ENCODE measurements at regions not wholly inside any gene's neighbourhood (a gene's known extent, or its start where the extent isn't known, plus 50 kb on each side); places are given as distances from the start of the nearest gene placed in this dataset.

GRCh38 chr15:29590701-29591100 is 231.6 kb downstream of the TJP1 start:
- no peaks in the 10 kb centered on the region for H3K27me3 Mint-ChIP-seq
- CTCF ChIA-PET, result no interaction called here

GRCh38 chr15:29589975-29590374 is 232.3 kb downstream of the TJP1 start:
- no peaks in the 10 kb centered on the region for H3K27me3 Mint-ChIP-seq
- H3K36me3 Mint-ChIP-seq, result no peaks in the 10 kb centered on the region
- H3K27ac Mint-ChIP-seq, result no peak overlapping the region
- no peaks in the 10 kb centered on the region for H3K4me1 Mint-ChIP-seq
- ATAC-seq, result no peak
- no peaks in the 10 kb centered on the region for H3K9me3 Mint-ChIP-seq (ENCODE audit: low read depth)
- CTCF ChIA-PET, result no interaction called here
- DNase-seq, result no peak
- H3K4me3 Mint-ChIP-seq, result no peak overlapping the region

More at GRCh38 chr15:29590701-29591100, 231.6 kb downstream of the TJP1 start:
- DNase-seq (no peak), ATAC-seq (no peak)
- Mint-ChIP-seq H3K4me3 (no peak overlapping the region), H3K9me3 (ENCODE audit: low read depth) (no peaks in the 10 kb centered on the region), H3K27ac (no peak overlapping the region), H3K4me1 (no peaks in the 10 kb centered on the region), H3K36me3 (no peaks in the 10 kb centered on the region)

- H3K36me3 Mint-ChIP-seq, result no peaks in the 10 kb centered on the region
- H3K27ac Mint-ChIP-seq, result no peak overlapping the region
- no peaks in the 10 kb centered on the region for H3K4me1 Mint-ChIP-seq
- CTCF ChIA-PET, result no interaction called here
- ATAC-seq (no peak), DNase-seq (no peak)
- H3K27me3 Mint-ChIP-seq, result no peaks in the 10 kb centered on the region
- no peak overlapping the region for H3K4me3 Mint-ChIP-seq
- no peaks in the 10 kb centered on the region for H3K9me3 Mint-ChIP-seq (ENCODE audit: low read depth)
Observed at GRCh38 chr15:29589416-29589815, 232.9 kb downstream of the TJP1 start.

GRCh38 chr15:29573197-29573838 is 248.9 kb downstream of the TJP1 start:
- Mint-ChIP-seq H3K4me1 (peaks cover 7% of the 10 kb centered on the region), H3K27ac (no peak overlapping the region), H3K36me3 (peaks cover 7% of the 10 kb centered on the region), H3K9me3 (ENCODE audit: low read depth) (no peaks in the 10 kb centered on the region), H3K27me3 (peaks cover 49% of the 10 kb centered on the region), H3K4me3 (no peak overlapping the region)
- CTCF ChIA-PET, result no interaction called here
- ATAC-seq (no peak), DNase-seq (no peak)

- H3K36me3 Mint-ChIP-seq, result peaks cover 7% of the 10 kb centered on the region
Observed at GRCh38 chr15:29571792-29572431, 250.4 kb downstream of the TJP1 start.

GRCh38 chr15:29570948-29571791 is 251.1 kb downstream of the TJP1 start:
- ATAC-seq (no peak), DNase-seq (no peak)
- peak overlapping the region; percentile 21 for H3K4me3 Mint-ChIP-seq
- CTCF ChIA-PET, result no interaction called here
- H3K27ac Mint-ChIP-seq, result peak overlapping the region; percentile 45
- peaks cover 7% of the 10 kb centered on the region for H3K36me3 Mint-ChIP-seq
- peaks cover 7% of the 10 kb centered on the region for H3K4me1 Mint-ChIP-seq
- H3K9me3 Mint-ChIP-seq (ENCODE audit: low read depth), result no peaks in the 10 kb centered on the region
- H3K27me3 Mint-ChIP-seq, result peaks cover 62% of the 10 kb centered on the region

More at GRCh38 chr15:29571792-29572431, 250.4 kb downstream of the TJP1 start:
- peaks cover 62% of the 10 kb centered on the region for H3K27me3 Mint-ChIP-seq
- peak overlapping the region; percentile 45 for H3K27ac Mint-ChIP-seq
- DNase-seq, result no peak
- no peak for ATAC-seq
- H3K4me3 Mint-ChIP-seq, result peak overlapping the region; percentile 21
- H3K4me1 Mint-ChIP-seq, result peaks cover 7% of the 10 kb centered on the region
- CTCF ChIA-PET, result interaction anchor here (0.6 kb wide), 1 partner anchor 92 kb away, joined by 3 read pairs; no protein-coding TSS in a partner anchor
- H3K9me3 Mint-ChIP-seq (ENCODE audit: low read depth), result no peaks in the 10 kb centered on the region

- ATAC-seq (no peak), DNase-seq (no peak)
- H3K4me3 Mint-ChIP-seq, result no peak overlapping the region
- CTCF ChIA-PET, result no interaction called here
- peaks cover 7% of the 10 kb centered on the region for H3K4me1 Mint-ChIP-seq
- H3K9me3 Mint-ChIP-seq (ENCODE audit: low read depth), result no peaks in the 10 kb centered on the region
- peaks cover 7% of the 10 kb centered on the region for H3K36me3 Mint-ChIP-seq
- H3K27ac Mint-ChIP-seq, result no peak overlapping the region
- H3K27me3 Mint-ChIP-seq, result peaks cover 62% of the 10 kb centered on the region
Observed at GRCh38 chr15:29570121-29570947, 251.9 kb downstream of the TJP1 start.

- Mint-ChIP-seq H3K4me1 (peaks cover 7% of the 10 kb centered on the region), H3K27ac (peak overlapping the region; percentile 61), H3K4me3 (peak overlapping the region; percentile 22), H3K27me3 (peaks cover 56% of the 10 kb centered on the region), H3K9me3 (ENCODE audit: low read depth) (no peaks in the 10 kb centered on the region), H3K36me3 (peaks cover 7% of the 10 kb centered on the region)
- CTCF ChIA-PET, result no interaction called here
- no peak for DNase-seq
- ATAC-seq, result no peak
Observed at GRCh38 chr15:29569533-29570092, 252.7 kb downstream of the TJP1 start.

GRCh38 chr15:29568840-29569532 is 253.3 kb downstream of the TJP1 start:
- Mint-ChIP-seq H3K4me3 (peak overlapping the region; percentile 22), H3K9me3 (ENCODE audit: low read depth) (no peaks in the 10 kb centered on the region), H3K4me1 (peaks cover 7% of the 10 kb centered on the region), H3K27ac (no peak overlapping the region), H3K27me3 (peaks cover 55% of the 10 kb centered on the region), H3K36me3 (peaks cover 7% of the 10 kb centered on the region)
- CTCF ChIA-PET, result no interaction called here
- DNase-seq (no peak), ATAC-seq (no peak)

- ATAC-seq, result no peak
- DNase-seq, result no peak
- Mint-ChIP-seq H3K4me3 (no peak overlapping the region), H3K9me3 (ENCODE audit: low read depth) (no peaks in the 10 kb centered on the region), H3K4me1 (peaks cover 7% of the 10 kb centered on the region), H3K36me3 (peaks cover 7% of the 10 kb centered on the region), H3K27me3 (peaks cover 39% of the 10 kb centered on the region), H3K27ac (no peak overlapping the region)
- CTCF ChIA-PET, result no interaction called here
Observed at GRCh38 chr15:29567336-29567735, 254.9 kb downstream of the TJP1 start.

- DNase-seq, result no peak
- no peak overlapping the region for H3K4me3 Mint-ChIP-seq
- H3K36me3 Mint-ChIP-seq, result peaks cover 7% of the 10 kb centered on the region
- no peak overlapping the region for H3K27ac Mint-ChIP-seq
- H3K9me3 Mint-ChIP-seq (ENCODE audit: low read depth), result no peaks in the 10 kb centered on the region
- CTCF ChIA-PET, result no interaction called here
- H3K4me1 Mint-ChIP-seq, result peaks cover 7% of the 10 kb centered on the region
- H3K27me3 Mint-ChIP-seq, result peaks cover 35% of the 10 kb centered on the region
- ATAC-seq, result no peak
Observed at GRCh38 chr15:29566914-29567313, 255.4 kb downstream of the TJP1 start.

- Mint-ChIP-seq H3K4me1 (no peaks in the 10 kb centered on the region), H3K27me3 (peaks cover 12% of the 10 kb centered on the region), H3K9me3 (ENCODE audit: low read depth) (no peaks in the 10 kb centered on the region), H3K4me3 (no peak overlapping the region), H3K27ac (no peak overlapping the region), H3K36me3 (no peaks in the 10 kb centered on the region)
- CTCF ChIA-PET, result no interaction called here
- ATAC-seq (no peak), DNase-seq (no peak)
Observed at GRCh38 chr15:29563112-29563511, 259.2 kb downstream of the TJP1 start.

Data from activated CD8-positive, alpha-beta memory T cell treated with anti-CD3 and anti-CD28 coated beads, Interleukin-2, amount 10 ng/mL, durations not matched to agents 7 days and 5 days (primary cell).